SH-SY5Y (cell line): ENCODE measurements at regions not wholly inside any gene's neighbourhood (a gene's known extent, or its start where the extent isn't known, plus 50 kb on each side); places are given as distances from the start of the nearest gene placed in this dataset.

Experiments used
- GATA2 ChIP-seq: IDR thresholded peaks from 2 replicates; pipeline ENCODE4 v1.6.1; 2011; ENCODE audit warnings: mild to moderate bottlenecking, low read depth, low read length
- GATA3 ChIP-seq: IDR thresholded peaks from 2 replicates; pipeline ENCODE4 v1.6.1; 2011; ENCODE audit warnings: low read depth, mild to moderate bottlenecking, low read length, moderate library complexity

DNA sequence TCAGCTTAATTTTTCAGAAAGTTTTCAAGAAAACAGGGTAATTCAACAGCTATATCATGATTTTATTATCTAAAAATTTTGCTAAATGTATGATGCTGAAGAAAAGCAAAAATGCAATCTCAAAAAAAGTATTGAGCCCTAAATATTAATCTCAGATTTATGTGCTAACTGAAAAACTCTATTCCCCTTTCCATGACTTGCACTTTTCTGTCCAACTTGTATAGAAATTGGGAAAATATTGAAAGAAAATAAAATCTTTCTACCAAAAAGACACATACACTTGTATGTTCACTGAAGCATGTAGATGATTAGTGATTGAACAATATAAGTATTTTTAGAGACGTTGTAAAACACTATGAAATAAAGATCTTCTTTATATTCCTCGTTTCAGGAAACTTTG lies 368.0 kb upstream of the ATXN7L3B start:
- TF ChIP-seq GATA2 (no peak), GATA3 (no peak)
